ENCODE measurements at regions not wholly inside any gene's neighbourhood (a gene's known extent, or its start where the extent isn't known, plus 50 kb on each side); places are given as distances from the start of the nearest gene placed in this dataset.

DNA sequence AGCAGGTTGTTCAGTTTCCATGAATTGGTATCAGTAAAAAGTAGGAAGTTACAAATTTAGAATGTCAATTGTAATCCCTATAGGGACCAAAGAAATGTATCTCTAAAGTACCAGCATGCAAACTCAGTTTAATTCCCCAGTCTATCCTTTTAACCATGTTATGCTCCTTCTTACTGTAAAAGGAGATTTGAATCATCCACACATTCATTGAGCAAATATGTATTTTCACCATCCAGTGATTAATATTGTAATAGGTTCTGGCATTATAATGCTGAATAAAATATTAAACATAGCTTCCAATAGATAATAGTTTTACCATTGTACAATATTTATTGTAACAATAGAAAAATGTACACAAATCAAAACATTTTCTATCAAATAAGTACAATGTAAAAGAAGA lies 228.2 kb upstream of the SEMA3A start:
- Histone ChIP-seq H3K9me3 (ENCODE audit: control insufficient read depth in 1 of 2, insufficient read depth in 1 of 2, low read depth in 1 of 2, low read length in 2 of 2) (peaks cover 0 to 3% of the 10 kb centered on the region in 2 experiments; a peak in 1 of 4 replicates), H4K20me1 (ENCODE audit: insufficient read depth) (no peaks in the 10 kb centered on the region), H2AFZ (ENCODE audit: low read depth, low read length, poor library complexity, severe bottlenecking) (no peak overlapping the region), H3K27ac (ENCODE audit: low read depth, low read length) (no peak overlapping the region), H3K36me3 (ENCODE audit: control insufficient read depth in 1 of 2, insufficient read depth in 2 of 2, low read length in 2 of 2) (no peaks in the 10 kb centered on the region), H3K79me2 (ENCODE audit: insufficient read depth, low read length) (no peaks in the 10 kb centered on the region), H3K9ac (ENCODE audit: low read length) (no peak overlapping the region), H3K4me2 (ENCODE audit: low read length) (no peak overlapping the region), H3K27me3 (ENCODE audit: insufficient read depth, low read length) (no peaks in the 10 kb centered on the region), H3K9me2 (ENCODE audit: insufficient read depth) (no peaks in the 10 kb centered on the region), H3K4me3 (replicated peaks in 1 of 2; ENCODE audit: low read depth in 1 of 2, low read length in 2 of 2) (no peak overlapping the region), H3K4me1 (ENCODE audit: control insufficient read depth in 1 of 2, insufficient read depth in 2 of 2, low read length in 2 of 2) (no peaks in the 10 kb centered on the region)
- DNase-seq (ENCODE audit: low read depth, low spot score) (no peak), ATAC-seq (no peak)
- POLR2A ChIA-PET: no interaction called here
- RAD21 ChIA-PET (ENCODE audit: low non-redundant PET in 1 of 2, low total read pairs in 2 of 2, uncharacterized antibody in 2 of 2, unreplicated experiment in 2 of 2): no interaction called here
- CTCF ChIA-PET: no interaction called here
- intact Hi-C loops (cut with micrococcal nuclease): no loop called here
- BruUV-seq (replicated peaks): no TSS peak
- TF ChIP-seq, protein P1, sequence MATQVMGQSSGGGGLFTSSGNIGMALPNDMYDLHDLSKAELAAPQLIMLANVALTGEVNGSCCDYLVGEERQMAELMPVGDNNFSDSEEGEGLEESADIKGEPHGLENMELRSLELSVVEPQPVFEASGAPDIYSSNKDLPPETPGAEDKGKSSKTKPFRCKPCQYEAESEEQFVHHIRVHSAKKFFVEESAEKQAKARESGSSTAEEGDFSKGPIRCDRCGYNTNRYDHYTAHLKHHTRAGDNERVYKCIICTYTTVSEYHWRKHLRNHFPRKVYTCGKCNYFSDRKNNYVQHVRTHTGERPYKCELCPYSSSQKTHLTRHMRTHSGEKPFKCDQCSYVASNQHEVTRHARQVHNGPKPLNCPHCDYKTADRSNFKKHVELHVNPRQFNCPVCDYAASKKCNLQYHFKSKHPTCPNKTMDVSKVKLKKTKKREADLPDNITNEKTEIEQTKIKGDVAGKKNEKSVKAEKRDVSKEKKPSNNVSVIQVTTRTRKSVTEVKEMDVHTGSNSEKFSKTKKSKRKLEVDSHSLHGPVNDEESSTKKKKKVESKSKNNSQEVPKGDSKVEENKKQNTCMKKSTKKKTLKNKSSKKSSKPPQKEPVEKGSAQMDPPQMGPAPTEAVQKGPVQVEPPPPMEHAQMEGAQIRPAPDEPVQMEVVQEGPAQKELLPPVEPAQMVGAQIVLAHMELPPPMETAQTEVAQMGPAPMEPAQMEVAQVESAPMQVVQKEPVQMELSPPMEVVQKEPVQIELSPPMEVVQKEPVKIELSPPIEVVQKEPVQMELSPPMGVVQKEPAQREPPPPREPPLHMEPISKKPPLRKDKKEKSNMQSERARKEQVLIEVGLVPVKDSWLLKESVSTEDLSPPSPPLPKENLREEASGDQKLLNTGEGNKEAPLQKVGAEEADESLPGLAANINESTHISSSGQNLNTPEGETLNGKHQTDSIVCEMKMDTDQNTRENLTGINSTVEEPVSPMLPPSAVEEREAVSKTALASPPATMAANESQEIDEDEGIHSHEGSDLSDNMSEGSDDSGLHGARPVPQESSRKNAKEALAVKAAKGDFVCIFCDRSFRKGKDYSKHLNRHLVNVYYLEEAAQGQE (IDR thresholded peaks at IDR 0.05; ENCODE audit: low read depth): no peak
- TF ChIP-seq, protein P2, sequence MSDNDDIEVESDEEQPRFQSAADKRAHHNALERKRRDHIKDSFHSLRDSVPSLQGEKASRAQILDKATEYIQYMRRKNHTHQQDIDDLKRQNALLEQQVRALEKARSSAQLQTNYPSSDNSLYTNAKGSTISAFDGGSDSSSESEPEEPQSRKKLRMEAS (IDR thresholded peaks at IDR 0.05): no peak
- TF ChIP-seq EZH2phosphoT487 (IDR thresholded peaks at IDR 0.05; ENCODE audit: borderline replicate concordance) (no peak), SIN3A (IDR thresholded peaks at IDR 0.05; ENCODE audit: low read depth) (no peak)
- TF ChIP-seq, protein P3, sequence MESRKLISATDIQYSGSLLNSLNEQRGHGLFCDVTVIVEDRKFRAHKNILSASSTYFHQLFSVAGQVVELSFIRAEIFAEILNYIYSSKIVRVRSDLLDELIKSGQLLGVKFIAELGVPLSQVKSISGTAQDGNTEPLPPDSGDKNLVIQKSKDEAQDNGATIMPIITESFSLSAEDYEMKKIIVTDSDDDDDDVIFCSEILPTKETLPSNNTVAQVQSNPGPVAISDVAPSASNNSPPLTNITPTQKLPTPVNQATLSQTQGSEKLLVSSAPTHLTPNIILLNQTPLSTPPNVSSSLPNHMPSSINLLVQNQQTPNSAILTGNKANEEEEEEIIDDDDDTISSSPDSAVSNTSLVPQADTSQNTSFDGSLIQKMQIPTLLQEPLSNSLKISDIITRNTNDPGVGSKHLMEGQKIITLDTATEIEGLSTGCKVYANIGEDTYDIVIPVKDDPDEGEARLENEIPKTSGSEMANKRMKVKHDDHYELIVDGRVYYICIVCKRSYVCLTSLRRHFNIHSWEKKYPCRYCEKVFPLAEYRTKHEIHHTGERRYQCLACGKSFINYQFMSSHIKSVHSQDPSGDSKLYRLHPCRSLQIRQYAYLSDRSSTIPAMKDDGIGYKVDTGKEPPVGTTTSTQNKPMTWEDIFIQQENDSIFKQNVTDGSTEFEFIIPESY (IDR thresholded peaks at IDR 0.05; ENCODE audit: extremely low read depth, insufficient replicate concordance, low read length): no peak

Measured in HCT116 (cell line).